HUES64 (cell line): ENCODE measurements at regions not wholly inside any gene's neighbourhood (a gene's known extent, or its start where the extent isn't known, plus 50 kb on each side); places are given as distances from the start of the nearest gene placed in this dataset.

Experiments
- H3K27ac ChIP-seq: 2 replicates; pipeline ENCODE4 v1.7.0; 2013; ENCODE audit warnings: low read depth, low read length, inconsistent platforms
- H3K27me3 ChIP-seq: 2 replicates; pipeline ENCODE4 v1.6.1; 2013; ENCODE audit warnings: mild to moderate bottlenecking, low read length; ENCODE audit not compliant: insufficient read depth
- H3K36me3 ChIP-seq: 2 replicates; pipeline ENCODE4 v1.6.1; 2013; ENCODE audit warnings: mild to moderate bottlenecking, low read length; ENCODE audit not compliant: insufficient read depth
- H3K4me1 ChIP-seq: 2 replicates; pipeline ENCODE4 v1.6.1; 2013; ENCODE audit warnings: mild to moderate bottlenecking, low read length, moderate library complexity; ENCODE audit not compliant: insufficient read depth
- H3K4me3 ChIP-seq: 2 replicates; pipeline ENCODE4 v1.5.1; 2013; ENCODE audit warnings: mild to moderate bottlenecking, low read length, moderate library complexity
- H3K9ac ChIP-seq: 2 replicates; pipeline ENCODE4 v1.6.1; 2013; ENCODE audit warnings: mild to moderate bottlenecking, low read depth, low read length
- H3K9me3 ChIP-seq: 2 replicates; pipeline ENCODE4 v1.6.1; 2013; ENCODE audit warnings: low read depth, low read length; ENCODE audit not compliant: insufficient read depth
- WGBS: fragments of 150-250, 120-280 bp; methylation state at CpG from one replicate; pipeline ENCODE4 v1.1.7; 2013; ENCODE audit warnings: missing lambda C conversion rate; 5-methylcytosine and 5-hydroxymethylcytosine counted together

DNA sequence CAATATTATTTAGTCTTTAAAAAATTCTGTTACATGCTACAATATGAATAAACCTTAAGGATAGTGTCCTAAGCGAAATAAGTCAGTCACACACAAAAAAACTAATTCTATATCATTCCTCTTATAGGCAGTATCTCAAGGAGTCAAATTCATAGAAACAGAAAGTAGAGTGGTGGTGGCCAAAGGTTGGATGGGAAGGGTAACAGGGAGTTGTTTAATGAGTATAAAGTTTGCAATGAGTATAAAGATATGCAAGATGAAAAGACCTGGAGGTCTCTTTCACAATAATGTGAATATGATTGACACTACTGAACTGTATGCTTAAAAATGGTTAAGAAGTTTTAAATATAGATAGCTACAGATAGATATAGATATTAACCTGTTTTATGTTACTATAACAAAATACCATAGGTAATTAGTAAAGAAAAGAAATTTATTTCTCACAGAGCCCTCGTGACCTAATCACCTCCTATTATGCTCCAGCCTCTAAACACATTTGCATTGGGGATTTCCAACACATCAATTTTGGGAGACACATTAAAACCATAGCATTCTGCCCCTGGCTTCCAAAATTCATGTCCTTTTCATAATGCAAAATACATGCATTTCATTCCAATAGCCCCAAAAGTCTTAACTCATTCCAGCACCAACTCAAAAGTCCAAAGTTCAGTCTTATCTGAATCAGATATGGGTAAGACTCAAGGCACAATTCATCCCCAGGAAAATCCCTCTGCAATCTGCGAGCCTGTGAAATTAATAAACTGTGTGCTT, 93.6 kb downstream of the ATPSCKMT start:
- Histone ChIP-seq H3K36me3 (no peaks in the 10 kb centered on the region), H3K4me1 (peaks cover 33% of the 10 kb centered on the region), H3K9ac (no peak overlapping the region), H3K9me3 (no peaks in the 10 kb centered on the region), H3K4me3 (no peak overlapping the region), H3K27ac (no peak overlapping the region), H3K27me3 (no peaks in the 10 kb centered on the region)
- 89% methylated on average over 2 of the region's 3 CpGs for WGBS

GRCh38 chr5:10153808-10154537, 95.7 kb downstream of the ATPSCKMT start:
- Histone ChIP-seq H3K27ac (no peak overlapping the region), H3K9me3 (no peaks in the 10 kb centered on the region), H3K4me1 (peaks cover 23% of the 10 kb centered on the region), H3K27me3 (no peaks in the 10 kb centered on the region), H3K4me3 (no peak overlapping the region), H3K9ac (no peak overlapping the region), H3K36me3 (no peaks in the 10 kb centered on the region)
- 78% methylated on average over 2 of the region's 3 CpGs for WGBS

DNA sequence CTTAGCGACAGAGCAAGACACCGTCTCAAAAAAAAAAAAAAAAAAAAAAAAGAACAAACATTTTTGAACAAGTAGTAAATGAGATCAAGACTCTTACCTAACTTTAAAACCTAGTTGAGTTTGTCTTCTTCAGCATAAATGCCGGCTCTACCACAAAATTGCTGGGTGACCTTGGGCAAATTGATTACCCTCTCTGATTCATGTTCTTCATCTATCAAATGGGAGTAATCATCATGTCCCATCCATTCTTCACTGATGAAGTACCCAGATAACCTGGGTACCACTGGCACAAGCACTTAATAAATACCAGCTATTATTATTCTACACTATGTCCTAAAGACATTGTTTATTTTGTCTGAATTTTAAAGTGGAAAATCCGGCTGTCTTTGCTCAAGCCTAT, 96.3 kb downstream of the ATPSCKMT start:
- H3K9ac ChIP-seq = no peak overlapping the region
- no peaks in the 10 kb centered on the region for H3K27me3 ChIP-seq
- no peak overlapping the region for H3K4me3 ChIP-seq
- no peaks in the 10 kb centered on the region for H3K36me3 ChIP-seq
- 100% methylated on average over 1 of the region's 4 CpGs for WGBS
- H3K9me3 ChIP-seq = no peaks in the 10 kb centered on the region
- no peak overlapping the region for H3K27ac ChIP-seq
- peaks cover 20% of the 10 kb centered on the region for H3K4me1 ChIP-seq

- H3K9me3 ChIP-seq = no peaks in the 10 kb centered on the region
- H3K9ac ChIP-seq = no peak overlapping the region
- peaks cover 4% of the 10 kb centered on the region; the same call in 1 of the 2 replicates for H3K4me1 ChIP-seq
- H3K27ac ChIP-seq = no peak overlapping the region
- H3K36me3 ChIP-seq = no peaks in the 10 kb centered on the region
- H3K27me3 ChIP-seq = no peaks in the 10 kb centered on the region
- 95% methylated on average over 3 of the region's 3 CpGs for WGBS
- no peak overlapping the region for H3K4me3 ChIP-seq
These were observed 98.0 kb downstream of the ATPSCKMT start for GRCh38 chr5:10151656-10152055.

GRCh38 chr5:10149911-10150310, 99.8 kb downstream of the ATPSCKMT start:
- Histone ChIP-seq H3K4me1 (no peaks in the 10 kb centered on the region; the same call in 1 of the 2 replicates), H3K27me3 (no peaks in the 10 kb centered on the region), H3K27ac (no peak overlapping the region), H3K9me3 (no peaks in the 10 kb centered on the region), H3K9ac (no peak overlapping the region), H3K36me3 (no peaks in the 10 kb centered on the region), H3K4me3 (no peak overlapping the region)
- WGBS = 91% methylated on average over 12 of the region's 12 CpGs

DNA sequence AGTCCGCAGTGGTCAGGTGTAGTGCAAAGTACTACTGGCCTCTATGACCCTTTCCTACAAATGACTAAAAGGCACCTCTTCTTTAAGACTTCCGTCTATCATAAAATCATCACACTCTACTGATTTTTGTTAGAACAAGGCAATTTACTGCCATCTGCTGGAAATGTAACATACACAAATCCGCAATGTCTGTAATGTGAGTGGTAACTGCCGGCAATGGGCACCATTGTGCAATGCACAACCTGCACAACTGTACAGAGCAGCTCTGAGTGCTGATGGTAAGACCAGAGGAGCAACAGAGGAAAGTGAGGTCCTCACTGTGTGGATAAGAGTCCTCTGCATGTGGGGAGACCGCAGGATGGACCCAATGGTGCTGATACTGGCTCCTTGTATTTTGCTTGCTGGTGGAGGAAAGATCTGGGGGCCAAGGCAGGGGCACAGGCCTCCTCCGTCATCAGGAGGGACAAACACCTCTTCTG, 103.7 kb downstream of the ATPSCKMT start:
- Histone ChIP-seq H3K27ac (no peak overlapping the region), H3K9ac (no peak overlapping the region), H3K9me3 (no peaks in the 10 kb centered on the region), H3K27me3 (no peaks in the 10 kb centered on the region), H3K4me3 (no peak overlapping the region), H3K36me3 (no peaks in the 10 kb centered on the region), H3K4me1 (no peaks in the 10 kb centered on the region)
- 95% methylated on average over 6 of the region's 6 CpGs for WGBS

DNA sequence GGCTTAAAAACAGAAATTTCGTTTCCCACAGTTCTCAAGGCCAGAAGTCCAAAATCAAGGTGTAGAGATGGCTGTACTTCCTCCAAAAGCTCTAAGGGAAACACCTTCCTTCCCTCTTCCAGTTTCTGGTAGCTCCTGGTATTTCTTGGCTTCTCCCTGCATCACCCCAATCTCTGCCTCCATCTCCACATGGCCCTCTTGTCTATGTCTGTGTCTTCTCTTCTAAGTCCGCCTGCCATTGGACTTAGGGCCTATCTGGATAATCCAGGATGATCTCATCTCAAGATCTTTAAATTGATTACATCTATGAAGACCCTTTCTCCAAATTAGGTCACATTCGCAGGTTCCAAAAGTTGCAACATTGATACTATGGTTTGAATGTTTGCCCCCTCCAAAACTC, 105.6 kb downstream of the ATPSCKMT start:
- no peaks in the 10 kb centered on the region for H3K27me3 ChIP-seq
- H3K4me3 ChIP-seq = no peak overlapping the region
- no peaks in the 10 kb centered on the region for H3K4me1 ChIP-seq
- no peak overlapping the region for H3K27ac ChIP-seq
- H3K36me3 ChIP-seq = no peaks in the 10 kb centered on the region
- 94% methylated on average over 3 of the region's 3 CpGs for WGBS
- H3K9ac ChIP-seq = no peak overlapping the region
- no peaks in the 10 kb centered on the region for H3K9me3 ChIP-seq

GRCh38 chr5:10140195-10140973, 109.3 kb downstream of the ATPSCKMT start:
- Histone ChIP-seq H3K4me1 (no peaks in the 10 kb centered on the region), H3K9me3 (no peaks in the 10 kb centered on the region), H3K36me3 (no peaks in the 10 kb centered on the region), H3K27me3 (no peaks in the 10 kb centered on the region), H3K9ac (no peak overlapping the region), H3K4me3 (no peak overlapping the region), H3K27ac (no peak overlapping the region)
- 85% methylated on average over 5 of the region's 5 CpGs for WGBS

DNA sequence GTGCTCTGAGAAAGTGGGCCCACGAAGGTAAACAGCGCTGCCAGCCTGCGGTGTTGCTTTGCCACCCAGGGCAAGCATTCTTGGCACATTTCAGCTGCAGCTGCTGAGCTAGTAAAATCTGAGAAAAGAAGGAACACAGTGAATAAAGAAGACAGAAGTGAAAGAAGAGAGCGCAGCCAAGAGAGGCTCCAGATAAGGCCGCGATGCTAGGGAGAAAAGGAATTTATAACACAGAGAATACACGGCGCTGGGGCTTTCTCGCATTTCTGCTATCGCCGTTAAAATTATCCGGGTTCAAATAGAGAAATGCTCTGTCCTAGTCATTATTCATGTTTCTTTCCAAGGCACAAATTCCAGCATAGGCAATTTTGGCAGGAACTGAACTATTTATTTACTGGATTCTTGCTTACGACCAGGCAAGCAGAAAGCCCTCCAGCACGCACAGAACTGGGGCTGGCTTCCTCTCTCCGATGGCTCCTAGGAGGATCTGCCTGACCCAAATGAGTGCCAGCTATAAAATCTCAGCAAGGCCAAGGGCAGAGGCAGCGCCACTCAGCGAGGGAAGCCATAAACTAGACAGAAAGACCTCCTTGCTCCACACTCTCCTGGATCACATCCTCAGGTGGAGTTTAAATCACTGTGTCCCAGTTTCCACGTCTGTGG, 111.2 kb downstream of the ATPSCKMT start:
- Histone ChIP-seq H3K27me3 (no peaks in the 10 kb centered on the region), H3K9me3 (no peaks in the 10 kb centered on the region), H3K4me1 (no peaks in the 10 kb centered on the region), H3K27ac (no peak overlapping the region), H3K9ac (no peak overlapping the region), H3K4me3 (no peak overlapping the region), H3K36me3 (no peaks in the 10 kb centered on the region)
- WGBS = 95% methylated on average over 18 of the region's 18 CpGs

- H3K27me3 ChIP-seq = no peaks in the 10 kb centered on the region
- no peaks in the 10 kb centered on the region for H3K36me3 ChIP-seq
- H3K27ac ChIP-seq = no peak overlapping the region
- H3K4me1 ChIP-seq = no peaks in the 10 kb centered on the region
- H3K9me3 ChIP-seq = no peaks in the 10 kb centered on the region
- no peak overlapping the region for H3K4me3 ChIP-seq
- no peak overlapping the region for H3K9ac ChIP-seq
- WGBS = 80% methylated on average over 2 of the region's 2 CpGs
These were observed 115.9 kb downstream of the ATPSCKMT start for GRCh38 chr5:10133830-10134229.
